HG02642 (cell line): ENCODE measurements at regions not wholly inside any gene's neighbourhood (a gene's known extent, or its start where the extent isn't known, plus 50 kb on each side); places are given as distances from the start of the nearest gene placed in this dataset.
"Not testable (repeated sequence)": the region's sequence is repeated elsewhere in the genome, so short reads cannot be mapped to it uniquely, and the experiment has no call there.

Experiments
- ATAC-seq: cut with Tn5 transposase; IDR thresholded peaks from one replicate; pipeline ENCODE4 v1.9.1; 2021; ENCODE audit warnings: mild to moderate bottlenecking; ENCODE audit not compliant: unreplicated experiment, poor library complexity

DNA sequence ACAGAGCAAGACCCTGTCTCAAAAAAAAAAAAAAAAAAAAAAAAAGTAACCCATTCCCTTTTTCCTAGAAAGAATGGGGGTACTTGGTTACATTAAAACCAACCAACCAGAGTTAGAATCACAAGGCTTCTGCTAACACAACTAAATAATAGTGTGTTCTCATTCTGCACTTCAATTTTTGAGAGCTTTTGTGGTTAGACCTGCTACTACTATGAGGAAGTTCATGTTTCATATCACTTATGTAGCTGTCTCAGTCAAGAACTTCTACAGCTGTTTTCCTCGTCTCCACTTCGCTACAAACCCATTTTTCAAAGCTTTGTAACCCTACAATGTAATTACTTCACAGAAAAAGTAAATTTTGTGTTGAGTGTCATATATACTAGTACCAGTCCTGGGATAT lies 58.3 kb downstream of the PDHA2 start:
- no peak for ATAC-seq

DNA sequence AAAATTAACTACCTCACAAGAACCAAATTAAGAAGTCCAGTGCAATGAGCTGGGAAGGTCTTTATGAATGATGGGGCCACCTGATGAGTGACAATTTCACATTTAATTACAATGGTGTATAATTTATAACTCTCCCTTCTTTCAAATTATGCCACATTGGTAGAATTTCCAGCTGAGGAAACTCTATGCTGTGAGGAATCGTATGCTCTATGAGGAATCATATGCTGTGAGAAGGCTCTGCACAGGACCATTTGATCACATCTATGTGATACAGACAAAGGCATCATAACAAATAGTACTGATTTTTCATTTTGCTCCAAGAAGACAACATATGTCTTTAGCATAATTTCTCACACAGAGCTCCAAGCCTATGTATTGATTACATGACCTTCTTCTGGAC lies 69.3 kb downstream of the PDHA2 start:
- ATAC-seq, result no peak

DNA sequence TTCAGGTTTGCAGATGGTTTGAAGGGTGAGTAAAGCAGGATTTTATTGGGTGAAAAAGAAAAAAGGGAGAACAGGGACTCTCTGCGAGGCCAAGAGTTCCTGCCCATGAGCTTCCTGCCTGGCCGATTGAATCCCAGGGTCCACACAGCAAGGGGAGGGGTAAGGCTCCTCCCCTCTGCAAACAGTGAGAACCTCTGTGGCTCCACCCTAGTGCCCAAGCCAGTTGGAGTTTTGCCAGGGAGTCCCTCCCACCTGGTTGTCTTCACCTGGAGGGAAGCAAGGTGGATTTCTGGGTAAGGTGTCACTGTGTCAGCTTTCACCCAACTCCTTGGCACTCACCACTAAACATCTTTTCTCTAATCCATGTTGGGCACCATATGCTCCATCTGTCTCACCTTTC lies 70.9 kb downstream of the PDHA2 start:
- no peak for ATAC-seq

DNA sequence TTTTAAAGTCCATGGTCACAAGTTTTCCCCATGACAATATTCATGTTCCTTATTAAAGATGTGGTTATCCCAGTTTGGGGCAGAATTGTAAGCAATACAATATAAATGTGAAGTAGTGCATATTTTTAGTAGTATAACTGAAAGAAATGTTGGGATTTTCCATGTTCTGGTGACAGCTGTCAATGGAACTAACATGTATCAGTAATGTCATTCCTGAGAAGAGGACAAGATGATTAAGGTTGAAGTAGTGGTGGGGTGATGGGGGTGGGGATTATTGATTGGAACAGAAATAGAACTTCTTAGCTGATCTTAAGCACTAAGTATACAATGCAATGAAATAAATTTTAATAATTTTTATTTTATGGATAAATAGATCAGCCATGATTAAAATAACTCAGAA lies 81.6 kb downstream of the PDHA2 start:
- ATAC-seq, result no peak

DNA sequence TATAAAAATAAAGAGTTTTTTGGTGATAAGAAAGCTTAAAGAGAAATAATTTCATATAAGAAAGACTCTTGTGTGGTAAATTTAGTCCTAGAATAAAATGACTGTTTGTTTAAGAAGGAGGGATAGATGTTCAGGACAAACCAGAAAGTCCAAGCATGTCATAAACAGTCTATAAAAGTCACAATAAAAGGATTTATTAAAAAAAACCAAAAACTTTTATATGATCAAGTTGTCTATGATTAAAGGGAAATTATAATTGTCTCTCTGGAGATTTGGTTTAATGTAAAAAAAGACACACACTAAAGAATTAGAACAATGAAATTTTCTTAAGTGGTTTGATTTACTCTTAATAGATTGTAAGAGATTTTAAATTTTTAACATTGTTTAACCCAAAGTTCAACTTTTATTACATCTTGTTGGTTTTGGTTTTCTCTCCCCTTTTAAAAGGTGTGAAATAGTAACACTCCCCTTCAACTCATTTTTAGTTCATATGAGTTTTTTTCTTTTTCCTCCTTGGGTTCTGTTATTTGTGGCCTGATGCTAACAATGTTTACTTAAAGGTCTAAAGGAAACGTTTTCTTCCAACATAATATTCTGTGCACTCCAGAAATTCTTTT lies 89.7 kb downstream of the PDHA2 start:
- ATAC-seq, result no peak

DNA sequence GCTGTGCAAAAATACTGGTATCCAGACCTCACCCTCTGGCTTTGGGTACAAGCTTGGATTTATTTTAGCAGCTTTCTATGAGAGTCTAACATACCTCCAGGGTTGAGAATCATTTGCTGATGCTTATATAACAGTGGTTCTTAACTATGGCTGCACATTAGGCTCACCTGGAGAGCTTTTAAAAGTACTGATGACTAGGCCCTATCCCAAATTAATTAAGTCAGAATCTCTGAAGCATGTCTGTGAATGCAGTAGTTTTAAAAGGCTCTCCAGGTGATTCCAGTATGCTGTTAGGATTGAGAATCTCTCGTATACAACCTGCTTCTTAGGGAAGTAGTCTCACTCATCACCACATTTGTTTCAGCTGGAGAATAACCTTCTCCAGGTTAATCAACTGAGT lies 99.2 kb downstream of the PDHA2 start:
- ATAC-seq, result no peak

DNA sequence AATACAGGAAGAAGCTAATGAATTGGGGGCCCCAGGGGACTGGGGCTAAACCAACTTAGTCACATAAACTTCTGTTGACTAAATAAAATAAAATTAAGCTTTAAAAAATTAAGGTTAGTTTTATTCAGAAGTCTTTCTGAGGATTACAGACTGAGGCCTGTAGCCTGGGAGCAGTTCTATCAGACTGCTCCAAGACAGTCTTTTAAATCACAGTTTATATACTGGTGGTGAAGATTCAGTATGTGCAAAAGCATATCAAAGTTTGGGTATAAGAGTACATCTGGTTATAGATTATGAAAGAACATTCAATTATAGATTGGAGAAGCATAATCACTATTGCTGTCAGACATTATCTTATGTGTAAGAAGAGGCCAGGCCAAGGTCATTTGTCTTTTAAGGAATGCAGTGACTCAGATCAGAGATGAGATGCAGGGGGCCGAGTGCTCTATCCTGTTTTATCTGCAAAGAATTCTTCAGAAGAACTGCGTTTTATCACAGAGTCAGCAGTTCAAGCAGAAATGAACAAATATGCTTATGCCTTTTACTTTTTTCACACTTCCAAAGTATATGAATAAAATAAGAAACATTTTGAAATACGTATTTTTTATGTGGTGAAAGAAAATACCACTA lies 109.4 kb downstream of the PDHA2 start:
- ATAC-seq, result no peak

DNA sequence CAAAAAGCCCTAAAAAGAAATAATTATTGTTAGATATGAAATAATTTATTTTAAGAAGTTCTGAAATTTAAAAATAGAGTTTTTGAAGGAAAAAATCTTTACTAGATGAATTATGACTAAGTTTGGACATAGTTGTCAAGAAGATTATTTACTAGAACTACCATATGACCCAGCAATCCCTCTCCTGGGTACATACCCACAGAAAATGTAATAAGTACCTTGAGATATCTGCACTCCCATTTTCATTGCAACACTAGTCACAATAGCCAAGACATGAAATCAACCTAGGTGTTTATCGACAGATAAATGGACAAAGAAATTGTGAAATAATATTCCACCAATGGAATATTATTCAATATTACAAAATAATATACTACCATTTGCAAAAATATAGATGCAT lies 109.9 kb downstream of the PDHA2 start:
- no peak for ATAC-seq

DNA sequence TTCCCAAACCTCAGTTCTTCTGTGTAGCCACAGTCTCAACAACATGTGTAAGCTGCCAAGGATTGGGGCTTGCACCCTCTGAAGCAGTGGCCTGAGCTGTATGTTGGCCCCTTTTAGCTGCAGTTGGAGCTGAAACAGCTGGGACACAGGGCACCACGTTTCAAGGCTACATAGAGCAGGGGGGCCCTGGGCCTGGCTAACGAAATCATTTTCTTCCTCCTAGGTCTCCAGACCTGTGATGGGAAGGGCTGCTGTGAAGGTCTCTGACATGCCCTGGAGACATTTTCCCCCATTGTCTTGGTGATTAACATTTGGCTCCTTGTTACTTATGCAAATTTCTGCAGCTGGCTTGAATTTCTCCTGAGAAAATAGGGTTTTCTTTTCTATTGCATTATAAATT lies 112.6 kb downstream of the PDHA2 start:
- not testable (repeated sequence) for ATAC-seq

DNA sequence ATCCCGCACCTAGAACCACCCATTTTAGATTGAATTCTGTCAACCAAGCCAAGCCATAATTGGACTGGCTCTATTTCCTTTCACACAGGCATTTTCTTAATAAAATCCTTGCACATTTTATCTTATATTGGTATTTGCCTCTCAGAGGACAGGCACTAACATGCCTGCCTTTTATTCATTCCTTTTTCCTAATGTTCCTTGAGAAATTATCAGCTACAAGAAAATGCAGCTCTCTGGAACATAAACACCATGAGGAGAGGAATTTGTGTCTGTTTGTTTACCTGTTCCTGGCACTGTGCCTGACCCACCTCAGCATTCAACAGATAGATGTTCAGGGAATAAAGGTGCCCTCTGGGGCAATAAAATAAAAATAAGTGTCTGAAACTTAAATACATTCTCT lies 116.2 kb downstream of the PDHA2 start:
- no peak for ATAC-seq

DNA sequence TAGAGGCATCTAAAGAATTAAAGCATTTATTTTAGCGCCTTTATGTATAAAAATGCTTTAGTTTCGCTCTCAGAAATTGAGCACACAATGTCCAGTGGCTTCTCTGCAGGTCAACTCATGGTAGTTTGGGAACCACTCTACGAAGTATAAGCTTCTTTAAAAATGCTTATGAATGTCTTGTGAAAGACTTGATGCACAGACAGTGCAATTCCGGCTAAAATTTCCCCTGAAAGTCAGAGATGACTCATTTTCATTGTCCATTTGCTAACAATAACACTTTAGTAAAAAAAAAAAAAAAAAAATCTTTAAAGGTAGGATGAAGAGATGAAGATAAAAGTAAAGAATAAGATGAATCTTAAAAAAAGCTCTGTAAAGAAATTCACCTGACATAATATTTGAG lies 117.2 kb downstream of the PDHA2 start:
- no peak for ATAC-seq

DNA sequence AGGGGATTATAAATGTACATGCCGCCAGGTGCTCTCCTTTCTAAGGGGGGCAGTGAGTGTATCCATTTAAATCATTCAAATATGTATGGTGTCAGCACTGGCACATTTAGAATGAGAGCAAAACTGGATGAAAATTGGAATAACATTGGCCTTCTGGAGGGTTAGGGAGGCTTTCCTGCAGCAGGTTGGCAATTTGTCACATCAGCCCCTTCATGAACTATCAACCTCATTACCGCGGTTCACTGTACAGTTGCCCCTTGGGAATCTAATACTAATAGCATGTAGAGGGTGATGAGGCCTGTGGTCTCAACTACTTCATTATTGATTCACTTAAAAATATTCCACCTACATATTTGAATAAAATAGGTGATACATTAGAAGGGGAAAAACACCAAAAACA lies 117.9 kb downstream of the PDHA2 start:
- ATAC-seq, result no peak

DNA sequence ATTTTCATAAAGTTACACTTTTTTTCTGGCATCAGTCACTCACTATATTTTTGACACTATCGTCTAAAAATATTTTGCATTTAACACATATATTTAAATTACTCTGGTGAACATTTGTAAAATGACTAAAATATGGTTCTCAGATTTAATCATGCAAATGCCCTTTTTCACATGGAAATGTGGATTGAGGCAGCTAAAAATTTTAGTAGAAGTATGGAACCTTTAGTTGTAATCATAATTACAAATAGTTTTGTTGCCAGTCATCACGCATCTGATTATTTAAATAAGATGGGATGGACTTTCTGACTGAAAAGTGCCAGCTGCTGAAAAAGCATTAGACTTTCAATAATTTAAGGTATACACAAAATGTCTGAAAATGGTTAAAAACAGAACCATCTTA lies 119.3 kb downstream of the PDHA2 start:
- ATAC-seq, result no peak

DNA sequence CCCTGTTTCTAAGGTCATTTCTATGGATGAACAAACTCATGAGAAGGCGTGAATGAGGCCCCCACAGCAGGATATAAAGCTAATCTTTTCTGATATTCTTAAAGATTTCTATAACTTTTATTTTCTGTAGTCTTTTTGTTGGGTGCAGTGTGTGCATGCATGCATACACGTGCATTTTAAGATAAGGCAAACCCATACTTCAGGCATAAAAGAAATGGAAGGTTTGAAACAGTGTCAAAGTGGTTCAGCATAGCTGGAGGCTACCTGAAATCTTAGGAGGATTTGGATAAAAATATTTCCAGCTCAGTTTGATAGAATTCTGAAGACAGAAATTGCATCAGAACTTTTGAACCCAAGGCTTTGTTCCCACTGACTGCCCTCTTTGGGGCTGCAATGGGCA lies 119.7 kb downstream of the PDHA2 start:
- no peak for ATAC-seq

DNA sequence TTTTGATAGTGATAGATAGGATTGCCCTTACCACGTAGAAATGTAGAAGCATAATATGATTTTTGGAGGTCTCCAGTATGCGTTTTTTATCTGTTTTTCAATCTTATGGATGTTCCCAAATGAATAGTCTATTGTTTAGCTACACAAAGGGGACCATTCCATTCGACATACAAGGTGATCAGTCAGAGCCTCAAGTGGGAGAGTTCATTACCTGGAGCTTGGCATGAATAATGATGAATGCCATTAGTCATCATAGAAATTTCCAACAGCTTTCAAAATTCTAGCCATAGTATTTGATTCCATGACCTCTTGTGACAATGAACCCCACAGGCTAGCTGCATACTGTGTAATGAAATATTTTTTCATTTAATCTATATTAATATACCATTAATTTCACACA lies 123.6 kb downstream of the PDHA2 start:
- no peak for ATAC-seq

DNA sequence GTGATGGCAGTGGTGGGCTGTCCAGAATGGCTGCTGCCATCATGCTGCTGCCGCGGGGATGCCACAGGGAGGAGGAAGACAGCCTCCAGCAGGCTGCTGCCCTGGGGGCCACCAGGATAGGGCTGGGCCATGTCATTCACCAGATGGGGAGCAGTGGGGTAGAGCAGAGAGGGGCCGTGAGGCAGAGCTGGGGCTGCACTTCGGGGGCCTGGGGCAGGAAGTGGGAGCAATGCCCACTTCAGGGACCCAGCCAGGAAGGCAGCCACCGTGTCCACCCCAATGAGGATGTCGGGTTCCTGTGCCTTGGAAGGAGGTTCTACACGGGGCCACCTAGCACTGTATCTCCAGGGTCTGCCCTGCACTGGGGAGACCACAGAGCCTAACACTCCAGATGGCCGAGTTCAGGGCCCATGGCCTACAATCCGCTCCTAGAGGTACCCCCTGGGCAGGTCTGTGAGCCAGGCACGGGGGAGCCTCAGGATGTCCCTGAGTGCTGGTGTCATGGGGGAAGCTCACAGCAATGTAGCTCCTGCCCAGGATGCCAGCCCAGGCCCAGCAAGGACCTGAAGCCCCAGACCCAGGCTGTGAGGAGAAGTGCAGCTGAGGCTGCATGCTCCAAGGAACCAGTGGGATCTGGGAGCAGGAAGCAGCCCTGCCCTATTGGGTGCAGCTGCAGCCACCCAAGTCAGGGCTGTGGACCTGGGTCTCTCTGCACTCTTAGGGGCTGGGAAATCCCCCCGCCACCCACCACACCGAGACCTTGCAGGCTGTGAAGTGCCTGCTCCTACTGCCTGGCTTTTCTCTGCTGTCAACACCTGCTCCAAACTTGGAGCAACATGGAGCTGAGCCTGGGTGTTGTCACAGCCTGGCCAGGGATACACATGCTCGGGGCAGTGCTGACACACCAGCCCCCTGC lies 140.3 kb downstream of the PDHA2 start:
- no peak for ATAC-seq

DNA sequence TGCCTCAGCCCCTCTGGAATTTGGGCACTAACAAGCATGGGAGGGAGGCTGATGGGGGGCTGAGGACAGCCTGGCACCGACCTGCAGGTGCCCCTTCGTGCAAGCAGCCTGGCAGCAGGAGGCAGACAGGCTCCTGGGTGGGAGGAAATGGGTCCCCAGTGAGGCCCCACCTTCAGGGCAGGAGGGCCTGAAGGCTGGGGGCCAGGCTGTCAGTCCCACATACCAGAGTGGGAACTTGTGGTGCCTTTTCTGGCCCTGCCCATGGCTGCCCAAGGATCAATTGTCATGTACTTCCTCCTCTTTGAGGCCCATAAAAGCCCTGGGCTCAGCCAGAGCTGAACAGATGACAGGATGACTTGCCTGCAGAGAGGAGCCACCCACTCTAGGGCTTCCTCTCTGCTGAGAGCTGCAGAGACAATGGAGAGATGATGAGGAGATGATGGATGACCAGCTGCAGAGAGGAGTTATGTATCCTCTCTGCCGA lies 141.0 kb downstream of the PDHA2 start:
- ATAC-seq, result no peak

DNA sequence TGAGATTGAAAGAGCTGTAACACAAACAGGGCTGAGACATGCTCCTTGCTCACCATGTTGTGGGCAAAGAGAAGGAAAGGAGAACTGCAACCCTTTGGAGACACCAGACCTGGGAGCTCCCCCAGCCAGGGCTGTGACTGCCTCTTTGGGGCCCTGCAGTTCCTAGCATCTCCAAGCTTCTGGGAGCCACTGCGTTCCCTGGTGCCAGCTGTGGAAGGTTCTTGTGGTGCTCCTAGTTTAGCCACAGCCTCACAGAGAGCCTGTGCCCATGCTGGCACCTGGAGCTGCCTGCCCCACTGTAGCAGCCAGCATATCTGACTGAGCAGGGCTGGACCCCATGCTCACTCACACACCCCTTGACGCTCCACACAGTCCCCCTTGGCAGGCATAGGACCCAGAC lies 141.7 kb downstream of the PDHA2 start:
- ATAC-seq, result no peak

DNA sequence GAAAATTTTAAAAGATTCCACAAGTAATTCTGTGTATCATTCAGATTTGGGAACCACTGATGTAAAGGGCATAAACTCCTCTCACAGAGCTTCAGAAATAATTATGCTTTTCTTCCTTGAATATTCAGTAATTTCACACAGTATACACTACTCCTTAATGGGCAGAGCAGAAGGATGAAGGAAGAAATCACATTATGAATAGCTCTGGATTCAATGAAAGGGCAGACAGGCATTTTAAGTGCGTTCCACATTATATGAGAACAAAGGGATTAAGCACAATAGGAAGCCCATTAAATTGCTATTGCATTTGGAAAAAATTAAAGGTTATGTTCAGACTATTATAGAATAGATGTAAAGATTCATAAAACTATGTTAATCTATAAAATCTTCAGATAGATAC lies 142.6 kb downstream of the PDHA2 start:
- ATAC-seq, result no peak

DNA sequence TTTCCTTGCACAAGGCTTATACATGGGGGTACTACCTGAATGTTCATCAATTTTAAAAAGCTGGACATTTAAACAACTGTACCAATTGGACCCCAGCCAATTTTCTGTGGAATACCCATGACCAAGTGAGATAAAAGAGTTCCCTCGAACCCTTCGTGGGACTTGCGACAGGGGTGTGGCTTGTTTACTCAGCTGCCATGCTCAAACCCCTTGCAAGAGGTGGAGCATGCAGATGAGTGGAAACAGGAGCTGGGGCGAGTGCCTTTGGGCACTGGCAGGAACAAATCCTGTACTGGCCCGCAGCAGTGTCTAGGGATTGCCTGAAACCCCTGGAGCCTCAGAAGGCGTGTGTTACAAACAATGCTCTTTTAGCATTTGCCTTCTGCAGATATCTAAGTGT lies 144.2 kb downstream of the PDHA2 start:
- ATAC-seq, result no peak

DNA sequence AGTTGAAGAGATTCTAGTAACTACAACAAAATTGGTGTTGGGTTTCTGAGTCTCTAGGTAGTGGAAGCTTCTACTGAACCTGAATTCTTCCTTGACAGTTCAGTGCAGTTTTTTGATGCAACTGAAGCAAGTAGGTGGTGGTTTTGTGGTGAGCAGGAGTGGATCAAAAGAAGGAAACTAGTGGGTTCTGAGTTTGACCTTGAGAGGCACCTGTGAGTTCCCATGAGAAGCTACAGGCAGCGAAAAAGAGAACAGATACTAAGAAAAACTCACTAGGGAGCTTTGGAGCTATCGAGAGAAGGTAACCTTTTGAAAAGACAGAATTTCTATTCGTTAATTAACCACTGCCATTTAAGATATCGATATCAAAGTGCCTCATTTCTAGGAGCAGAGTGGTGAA lies 145.2 kb downstream of the PDHA2 start:
- ATAC-seq, result no peak
